ENCODE measurements at regions not wholly inside any gene's neighbourhood (a gene's known extent, or its start where the extent isn't known, plus 50 kb on each side); places are given as distances from the start of the nearest gene placed in this dataset.

- TF ChIP-seq CTCF (IDR thresholded peaks at IDR 0.05; ENCODE audit: insufficient read depth, low read length) (no peak), SPI1 (IDR thresholded peaks at IDR 0.05; ENCODE audit: borderline replicate concordance, low read depth) (no peak)
Measured at GRCh38 chr16:66131156-66131807, 235.2 kb upstream of the CDH5 start.
